ENCODE measurements at regions not wholly inside any gene's neighbourhood (a gene's known extent, or its start where the extent isn't known, plus 50 kb on each side); places are given as distances from the start of the nearest gene placed in this dataset.

GRCh38 chr14:53894456-53894855, 62.2 kb downstream of the BMP4 start:
- no peak for TF ChIP-seq CTCF (conservative IDR thresholded peaks at IDR 0.05; ENCODE audit: low read depth in 2 of 2)
- no peak for TF ChIP-seq JUNB (IDR thresholded peaks at IDR 0.05; ENCODE audit: unreplicated experiment)
- TF ChIP-seq POLR2AphosphoS5 (IDR thresholded peaks at IDR 0.05; ENCODE audit: low read depth) = no peak
- no peak for TF ChIP-seq REST (IDR thresholded peaks at IDR 0.05; ENCODE audit: unreplicated experiment)
- no peak for TF ChIP-seq EZH2 (IDR thresholded peaks at IDR 0.05; ENCODE audit: low read depth, unreplicated experiment)
- TF ChIP-seq NANOG (IDR thresholded peaks at IDR 0.05; ENCODE audit: borderline replicate concordance) = no peak
- no peak for TF ChIP-seq CREB1 (CRISPR knock-in tag; IDR thresholded peaks at IDR 0.05; ENCODE audit: low read depth)
- no peak for TF ChIP-seq EZH2phosphoT487 (IDR thresholded peaks at IDR 0.05; ENCODE audit: unreplicated experiment)
- no peak for TF ChIP-seq ETS1 (IDR thresholded peaks at IDR 0.05)
- no peak for TF ChIP-seq STAT1 (IDR thresholded peaks at IDR 0.05; ENCODE audit: unreplicated experiment)
- no peak for TF ChIP-seq ZNF114 (CRISPR knock-in tag; IDR thresholded peaks at IDR 0.05)

All from GM23338 (cell line).